ENCODE measurements at regions not wholly inside any gene's neighbourhood (a gene's known extent, or its start where the extent isn't known, plus 50 kb on each side); places are given as distances from the start of the nearest gene placed in this dataset.

GRCh38 chr2:12824778-12825379, 108.1 kb downstream of the TRIB2 start:
- DNase-seq (peak; percentile 9 to 34), ATAC-seq (no peak)
- intact Hi-C loops (cut with DNase I, micrococcal nuclease): no loop called here

GRCh38 chr2:12826781-12827180, 110.0 kb downstream of the TRIB2 start:
- ATAC-seq (no peak), DNase-seq (no peak)
- intact Hi-C loops (cut with DNase I, micrococcal nuclease): no loop called here

- ATAC-seq (no peak), DNase-seq (no peak)
- intact Hi-C loops (cut with DNase I, micrococcal nuclease): no loop called here
These were observed 111.0 kb downstream of the TRIB2 start for GRCh38 chr2:12827721-12828120.

DNA sequence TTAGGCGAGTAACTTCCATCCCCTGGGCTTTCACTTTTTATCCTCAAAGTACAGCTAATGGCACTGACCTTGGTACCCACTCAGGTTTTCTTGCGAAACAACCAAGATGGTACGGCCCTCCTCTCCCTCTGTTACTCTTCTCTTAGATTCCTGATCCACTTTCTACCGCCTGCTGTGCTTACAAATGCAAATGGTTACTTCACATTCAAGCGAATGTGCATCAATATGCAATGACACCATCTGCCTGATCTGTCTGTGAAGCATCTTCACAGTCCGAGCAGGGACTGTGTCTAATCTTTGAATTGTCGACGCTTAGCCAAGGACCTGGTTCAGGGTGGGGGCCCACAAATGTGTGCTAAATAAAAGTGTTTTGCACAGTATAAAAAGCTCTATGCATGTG, 112.2 kb downstream of the TRIB2 start:
- DNase-seq: no peak
- intact Hi-C loops (cut with DNase I, micrococcal nuclease): no loop called here
- ATAC-seq: no peak

GRCh38 chr2:12831016-12831415, 114.3 kb downstream of the TRIB2 start:
- DNase-seq (no peak), ATAC-seq (no peak)
- intact Hi-C loops (cut with DNase I, micrococcal nuclease): no loop called here

DNA sequence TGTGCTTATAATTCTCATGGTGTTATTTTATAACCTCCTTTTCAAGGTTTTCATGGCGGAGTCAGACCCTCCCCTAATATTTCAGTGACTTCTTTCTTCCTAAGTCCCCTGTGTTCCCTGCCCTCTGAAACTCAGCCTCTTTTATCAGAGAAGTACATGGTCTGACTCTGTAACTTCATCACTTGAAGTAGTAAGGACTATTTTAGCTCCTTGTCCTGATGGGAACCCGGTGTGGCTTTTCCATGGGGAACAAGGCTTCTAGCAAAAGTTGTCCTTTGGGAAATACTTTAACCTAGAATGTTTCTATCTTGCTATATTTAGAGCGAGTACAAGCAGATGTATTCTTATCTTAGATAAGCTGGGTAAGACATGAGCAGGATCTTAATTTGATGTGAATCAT, 117.5 kb downstream of the TRIB2 start:
- intact Hi-C loops (cut with DNase I, micrococcal nuclease): no loop called here
- no peak for DNase-seq
- no peak for ATAC-seq

- ATAC-seq (no peak), DNase-seq (no peak)
- intact Hi-C loops (cut with DNase I, micrococcal nuclease): no loop called here
These were observed 119.0 kb downstream of the TRIB2 start for GRCh38 chr2:12835733-12836132.

GRCh38 chr2:12839339-12839738, 122.6 kb downstream of the TRIB2 start:
- intact Hi-C loops (cut with DNase I, micrococcal nuclease): no loop called here
- ATAC-seq: no peak
- DNase-seq: no peak

- DNase-seq (no peak), ATAC-seq (no peak)
- intact Hi-C loops (cut with DNase I, micrococcal nuclease): no loop called here
These were observed 124.3 kb downstream of the TRIB2 start for GRCh38 chr2:12841021-12841420.

DNA sequence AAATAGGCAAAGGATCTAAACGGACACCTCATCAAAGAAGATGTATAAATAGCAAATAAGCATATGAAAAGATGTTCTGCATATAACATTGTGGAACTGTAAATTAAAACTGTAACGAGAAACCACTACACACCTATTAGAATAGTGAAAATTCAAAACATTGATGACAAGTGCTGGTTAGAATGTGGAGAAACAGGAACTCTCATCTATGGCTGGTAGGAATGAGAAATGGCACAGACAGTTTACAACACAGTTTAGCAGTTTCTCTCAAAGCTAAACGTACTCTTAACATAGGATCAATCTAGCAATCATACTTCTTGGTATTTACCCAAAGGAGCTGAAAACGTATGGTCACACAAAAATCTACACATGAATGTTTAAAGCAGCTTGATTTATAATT, 126.2 kb downstream of the TRIB2 start:
- DNase-seq (no peak), ATAC-seq (no peak)
- intact Hi-C loops (cut with DNase I, micrococcal nuclease): no loop called here

DNA sequence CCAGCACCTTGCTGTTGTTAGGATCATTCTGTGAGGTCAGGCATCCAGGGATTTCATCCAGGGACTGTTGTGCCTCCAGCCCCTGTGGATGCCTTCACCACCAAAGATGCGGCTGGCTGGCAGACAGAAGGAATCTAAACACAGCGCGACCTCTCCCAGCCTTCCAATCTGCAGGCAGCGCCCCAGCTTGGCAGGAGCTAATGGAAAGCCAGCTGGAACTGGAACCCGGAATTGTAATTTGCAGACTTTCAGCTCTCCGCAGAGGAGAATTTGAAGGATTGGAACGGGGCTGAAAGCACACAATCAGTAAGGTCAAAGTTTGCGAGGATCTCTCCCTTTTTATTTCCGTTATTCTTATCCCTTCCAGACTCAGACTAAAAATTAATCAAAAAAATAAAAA, 127.8 kb downstream of the TRIB2 start:
- intact Hi-C loops (cut with DNase I, micrococcal nuclease): no loop called here
- ATAC-seq (no peak), DNase-seq (no peak)

DNA sequence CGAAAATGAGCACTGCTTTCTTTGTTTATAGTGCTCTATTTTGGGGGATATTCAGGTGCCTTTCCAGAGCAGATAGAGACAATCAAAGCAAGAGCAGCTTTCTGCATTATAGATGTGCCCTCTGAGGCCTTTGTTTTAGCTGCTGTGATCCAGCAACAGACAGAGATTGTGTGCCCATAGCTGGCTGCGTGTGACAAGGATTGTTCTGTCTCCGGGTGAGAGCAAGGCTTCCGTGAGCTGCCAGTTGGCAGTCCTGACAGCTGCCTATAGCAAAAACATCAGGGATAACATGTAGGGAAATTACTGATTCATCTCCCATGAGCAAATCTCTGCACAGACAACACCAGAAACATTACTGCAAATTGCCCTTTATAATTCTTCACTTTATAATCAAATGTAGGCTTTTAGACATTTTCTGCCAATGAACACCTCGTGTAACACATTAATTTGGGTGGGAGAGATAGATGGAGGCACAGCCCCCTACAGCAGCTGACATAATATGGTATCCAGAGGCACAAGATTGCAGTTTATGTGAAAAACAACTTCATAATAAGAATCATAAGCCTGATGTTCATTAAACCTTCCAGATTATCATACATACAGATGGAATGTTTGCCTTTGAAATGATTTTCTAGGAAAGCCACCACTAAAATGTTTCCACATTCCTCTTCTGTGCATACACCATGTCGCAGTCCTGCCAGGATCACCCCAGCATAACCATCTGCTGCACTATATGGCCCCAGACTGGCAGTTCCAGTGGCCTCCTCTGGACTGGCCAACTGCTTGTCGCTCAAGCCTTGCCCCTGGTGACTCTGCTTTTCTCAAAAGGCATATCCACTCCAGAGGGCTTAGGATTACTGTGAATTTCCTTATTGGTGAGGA, 131.2 kb downstream of the TRIB2 start:
- ATAC-seq (no peak), DNase-seq (no peak)
- intact Hi-C loops (cut with DNase I, micrococcal nuclease): no loop called here

GRCh38 chr2:12852135-12852534, 135.4 kb downstream of the TRIB2 start:
- no peak for DNase-seq
- intact Hi-C loops (cut with DNase I, micrococcal nuclease): no loop called here
- no peak for ATAC-seq

- ATAC-seq: no peak
- intact Hi-C loops (cut with DNase I, micrococcal nuclease): no loop called here
- DNase-seq: no peak
These were observed 137.3 kb downstream of the TRIB2 start for GRCh38 chr2:12854001-12854530.

DNA sequence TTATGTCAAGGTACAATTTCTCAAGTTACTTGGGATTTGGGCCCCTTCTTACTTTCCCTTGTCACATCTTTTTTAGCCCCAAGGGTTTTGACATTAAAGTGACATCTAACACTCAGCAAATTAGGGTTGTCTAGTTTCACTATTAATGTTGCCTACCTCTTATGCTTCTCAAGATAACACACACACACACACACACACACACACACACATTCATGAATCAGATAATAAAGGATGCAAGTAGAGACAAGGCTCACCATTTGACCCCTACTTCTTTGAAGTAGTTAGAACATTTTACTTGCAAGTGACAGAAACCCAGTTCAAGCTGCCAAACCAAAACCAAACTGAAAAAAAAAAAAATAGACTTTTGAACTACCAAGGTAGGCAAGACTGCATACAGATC, 138.8 kb downstream of the TRIB2 start:
- intact Hi-C loops (cut with DNase I, micrococcal nuclease): no loop called here
- ATAC-seq: no peak
- no peak for DNase-seq

- intact Hi-C loops (cut with DNase I, micrococcal nuclease): no loop called here
These were observed 140.3 kb downstream of the TRIB2 start for GRCh38 chr2:12856934-12857601.

DNA sequence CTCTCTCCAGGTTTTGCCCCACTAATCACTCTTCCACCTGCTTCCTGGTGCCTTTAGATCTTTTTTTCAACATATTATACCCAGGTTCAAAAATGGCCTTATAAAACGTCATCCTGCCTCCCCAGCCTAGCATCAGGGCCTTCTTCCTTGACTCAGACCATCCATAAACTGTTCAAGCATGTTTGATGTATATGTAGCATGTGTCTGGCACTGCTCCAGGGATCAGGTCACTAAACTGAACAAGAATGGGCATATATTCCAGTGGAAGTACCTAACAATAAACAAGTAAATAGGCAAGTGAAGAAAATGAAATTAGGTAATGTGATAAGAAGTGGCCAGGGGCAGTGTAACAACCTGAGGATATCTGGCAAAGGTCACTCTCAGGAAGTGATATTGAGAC, 141.2 kb downstream of the TRIB2 start:
- ATAC-seq (no peak), DNase-seq (no peak)
- intact Hi-C loops (cut with DNase I, micrococcal nuclease): no loop called here

More at GRCh38 chr2:12856934-12857601, 140.3 kb downstream of the TRIB2 start:
- DNase-seq (no peak), ATAC-seq (no peak)

- intact Hi-C loops (cut with DNase I, micrococcal nuclease): no loop called here
- no peak for ATAC-seq
- no peak for DNase-seq
These were observed 142.1 kb downstream of the TRIB2 start for GRCh38 chr2:12858786-12859185.

GRCh38 chr2:12861344-12861930, 144.7 kb downstream of the TRIB2 start:
- ATAC-seq: no peak
- DNase-seq: no peak
- intact Hi-C loops (cut with DNase I, micrococcal nuclease): no loop called here

DNA sequence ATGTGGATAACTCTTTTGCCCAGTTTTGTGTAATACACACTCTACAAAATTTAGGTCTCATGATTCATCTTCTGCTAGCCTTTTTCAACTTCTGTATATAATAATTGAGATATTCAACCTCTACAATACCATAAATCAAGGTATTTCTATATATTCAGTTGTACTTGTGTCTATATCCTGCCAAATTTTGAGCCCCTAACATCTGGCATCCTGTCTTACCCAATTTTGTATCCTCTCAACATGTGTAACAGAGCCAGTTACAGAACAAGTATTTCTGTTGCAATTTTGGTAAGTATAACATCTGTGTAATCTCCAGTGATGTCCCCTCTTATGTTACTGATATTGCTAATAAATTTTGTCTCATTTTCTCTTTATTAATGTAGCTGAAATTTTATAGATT, 145.8 kb downstream of the TRIB2 start:
- DNase-seq: no peak
- ATAC-seq: no peak
- intact Hi-C loops (cut with DNase I, micrococcal nuclease): no loop called here

All from left colon (tissue), 2 donors.